GM23338 (cell line): ENCODE measurements at regions not wholly inside any gene's neighbourhood (a gene's known extent, or its start where the extent isn't known, plus 50 kb on each side); places are given as distances from the start of the nearest gene placed in this dataset.

Source experiments
- ATAC-seq: fragments of 200-7000 bp; cut with Tn5 transposase; 3 replicates; pipeline ENCODE4 v1.9.1; 2020
- DNase-seq: peaks from one replicate; pipeline ENCODE4 v3.0.0-alpha.2; 2015; ENCODE audit warnings: low spot score
- H2AFZ ChIP-seq: fragments of 200-600 bp; sonication (generic); 2 replicates; pipeline ENCODE4 v1.8.0; 2016; ENCODE audit warnings: antibody characterized with exemption, mild to moderate bottlenecking, moderate library complexity
- H3F3A ChIP-seq: fragments of 200-600 bp; sonication (generic); replicated peaks from 2 replicates; pipeline ENCODE4 v1.8.0; 2017; ENCODE audit warnings: antibody characterized with exemption, mixed run types, low read depth
- H3K27ac ChIP-seq: fragments of 200-600 bp; sonication (generic); 2 replicates; pipeline ENCODE4 v1.6.1; 2016; ENCODE audit warnings: low read depth
- H3K27me3 ChIP-seq: fragments of 200-600 bp; sonication (generic); 2 replicates; pipeline ENCODE4 v1.8.0; 2016; ENCODE audit warnings: mild to moderate bottlenecking, mixed run types, moderate library complexity; ENCODE audit not compliant: insufficient read depth
- H3K36me3 ChIP-seq: fragments of 200-600 bp; sonication (generic); 2 replicates; pipeline ENCODE4 v1.8.0; 2016; ENCODE audit warnings: mild to moderate bottlenecking; ENCODE audit not compliant: insufficient read depth
- H3K4me1 ChIP-seq: fragments of 200-600 bp; sonication (generic); 2 replicates; pipeline ENCODE4 v1.8.0; 2016; ENCODE audit warnings: mild to moderate bottlenecking, moderate library complexity; ENCODE audit not compliant: insufficient read depth
- H3K4me2 ChIP-seq: fragments of 200-600 bp; sonication (generic); 2 replicates; pipeline ENCODE4 v1.7.1; 2017; ENCODE audit warnings: mixed run types
- H3K4me3 ChIP-seq: fragments of 200-600 bp; sonication (generic); 2 replicates; pipeline ENCODE4 v1.6.1; 2016; ENCODE audit warnings: mixed run types
- H3K79me2 ChIP-seq: fragments of 200-600 bp; sonication (generic); replicated peaks from 2 replicates; pipeline ENCODE4 v1.8.0; 2017; ENCODE audit warnings: mild to moderate bottlenecking; ENCODE audit not compliant: insufficient read depth
- H3K9me2 ChIP-seq: fragments of 200-600 bp; sonication (generic); 2 replicates; pipeline ENCODE4 v1.8.0; 2017; ENCODE audit not compliant: insufficient read depth
- H4K20me1 ChIP-seq: fragments of 200-600 bp; sonication (generic); replicated peaks from 2 replicates; pipeline ENCODE4 v1.8.0; 2017; ENCODE audit warnings: mild to moderate bottlenecking; ENCODE audit not compliant: insufficient read depth
- H3K27ac Mint-ChIP-seq: 2 replicates; pipeline ENCODE4 v1.8.0; 2020; ENCODE audit warnings: inconsistent platforms, mild to moderate bottlenecking, moderate library complexity, mixed read lengths
- H3K27me3 Mint-ChIP-seq: 3 replicates; pipeline ENCODE4 v1.8.0; 2022; ENCODE audit warnings: low read depth, mild to moderate bottlenecking, moderate library complexity, mixed read lengths, inconsistent platforms; ENCODE audit not compliant: insufficient read depth, poor library complexity
- H3K36me3 Mint-ChIP-seq: 3 replicates; pipeline ENCODE4 v1.8.0; 2021; ENCODE audit warnings: low read depth, mild to moderate bottlenecking, inconsistent platforms, moderate library complexity, mixed read lengths
- H3K4me1 Mint-ChIP-seq: 3 replicates; pipeline ENCODE4 v1.8.0; 2020; ENCODE audit warnings: mild to moderate bottlenecking, inconsistent platforms, mixed read lengths
- H3K4me3 Mint-ChIP-seq: 3 replicates; pipeline ENCODE4 v1.8.0; 2021; ENCODE audit warnings: moderate library complexity, mild to moderate bottlenecking, inconsistent platforms, mixed read lengths
- H3K9me3 Mint-ChIP-seq: 3 replicates; pipeline ENCODE4 v1.8.0; 2020; ENCODE audit warnings: moderate library complexity, mild to moderate bottlenecking, inconsistent platforms, mixed read lengths
- CREB1 ChIP-seq: fragments of 250-450 bp; sonication (Bioruptor Pico); IDR thresholded peaks from 2 replicates; pipeline ENCODE4 v1.5.0; 2020; ENCODE audit warnings: low read depth, mild to moderate bottlenecking, moderate library complexity
- CTCF ChIP-seq, 2 experiments: fragments of 200-600 bp in 1 of 2; sonication (generic) in 1 of 2; conservative IDR thresholded peaks; 2 replicates each; pipeline versions ENCODE4 v1.5.1 to v1.6.1; 2016 to 2017; ENCODE audit warnings: antibody characterized with exemption in 2 of 2, low read depth in 2 of 2, mild to moderate bottlenecking in 2 of 2, moderate library complexity in 1 of 2
- ETS1 ChIP-seq: IDR thresholded peaks from 2 replicates; pipeline ENCODE4 v1.6.1; 2016; ENCODE audit warnings: antibody characterized with exemption
- POLR2AphosphoS5 ChIP-seq: IDR thresholded peaks from 2 replicates; pipeline ENCODE4 v1.6.1; 2016; ENCODE audit warnings: antibody characterized with exemption, low read depth
- STAT1 ChIP-seq: IDR thresholded peaks from one replicate; pipeline ENCODE4 v1.6.1; 2016; ENCODE audit warnings: antibody characterized with exemption; ENCODE audit not compliant: unreplicated experiment
- ZNF114 ChIP-seq: fragments of 250-450 bp; sonication (Bioruptor Pico); IDR thresholded peaks from 2 replicates; pipeline ENCODE4 v1.5.0; 2020; ENCODE audit warnings: mild to moderate bottlenecking, moderate library complexity
- ZNF462 ChIP-seq: fragments of 250-450 bp; sonication (Bioruptor Pico); IDR thresholded peaks from 2 replicates; pipeline ENCODE4 v1.5.0; 2020; ENCODE audit warnings: mild to moderate bottlenecking, moderate library complexity

GRCh38 chr13:99655351-99656091, 154.2 kb downstream of the TM9SF2 start (continued):
- TF ChIP-seq ZNF462: no peak
- TF ChIP-seq ZNF114: no peak
- TF ChIP-seq POLR2AphosphoS5: no peak
- TF ChIP-seq ETS1: no peak
- TF ChIP-seq CREB1 (CRISPR knock-in tag): no peak
- no peak for TF ChIP-seq STAT1

- H3K4me1 Mint-ChIP-seq: peaks cover 37% of the 10 kb centered on the region
- H3K4me3 ChIP-seq: no peak overlapping the region
- no peak overlapping the region for H2AFZ ChIP-seq
- ATAC-seq (no peak), DNase-seq (no peak)
- no peak overlapping the region for H3K27ac ChIP-seq
- peaks cover 26% of the 10 kb centered on the region for H3K4me1 ChIP-seq
- no peaks in the 10 kb centered on the region for H3K79me2 ChIP-seq
- no peaks in the 10 kb centered on the region for H3K9me2 ChIP-seq
- no peak overlapping the region for H3K4me2 ChIP-seq
- no peaks in the 10 kb centered on the region for H3K27me3 ChIP-seq
- no peak overlapping the region for H3K4me3 Mint-ChIP-seq
- no peaks in the 10 kb centered on the region for H3F3A ChIP-seq
- no peaks in the 10 kb centered on the region for H3K36me3 ChIP-seq
- H3K36me3 Mint-ChIP-seq: no peaks in the 10 kb centered on the region
- no peaks in the 10 kb centered on the region for H4K20me1 ChIP-seq
- H3K9me3 Mint-ChIP-seq: no peaks in the 10 kb centered on the region
- no peak overlapping the region for H3K27ac Mint-ChIP-seq
- H3K27me3 Mint-ChIP-seq: peaks cover 2% of the 10 kb centered on the region
- TF ChIP-seq CTCF (conservative IDR thresholded peaks at IDR 0.05; ENCODE audit: low read depth in 2 of 2): no peak
- TF ChIP-seq ZNF462: no peak
These were observed 152.8 kb downstream of the TM9SF2 start for GRCh38 chr13:99654076-99654475.
